ENCODE measurements at regions not wholly inside any gene's neighbourhood (a gene's known extent, or its start where the extent isn't known, plus 50 kb on each side); places are given as distances from the start of the nearest gene placed in this dataset.

- TF ChIP-seq CTCF (IDR thresholded peaks at IDR 0.05; ENCODE audit: low read depth, low read length) (no peak), EZH2phosphoT487 (IDR thresholded peaks at IDR 0.05; ENCODE audit: low read depth) (no peak)
Measured at GRCh38 chr12:11986165-11986564, 84.6 kb upstream of the BCL2L14 start.
